Esophagus squamous epithelium (tissue), 5 donors: ENCODE measurements at regions not wholly inside any gene's neighbourhood (a gene's known extent, or its start where the extent isn't known, plus 50 kb on each side); places are given as distances from the start of the nearest gene placed in this dataset.

Experiments
- DNase-seq: peaks from one replicate; lab custom pipeline; 2025; lab: John Stamatoyannopoulos, UW
- H3K27ac ChIP-seq, 4 donors: fragments of 200-600 bp; sonication (generic); one replicate each; pipeline ENCODE4 v1.5.1; 2016 to 2019; ENCODE audit warnings: mild to moderate bottlenecking in 1 of 4
- H3K27me3 ChIP-seq, 4 donors: fragments of 200-600 bp; sonication (generic); 1 replicate in 3 of 4; 2 replicates in 1 of 4; pipeline versions ENCODE4 v1.5.1 to v1.6.0; 2017 to 2021; ENCODE audit warnings: antibody characterized with exemption in 1 of 4
- H3K36me3 ChIP-seq, 3 donors: fragments of 200-600 bp; sonication (generic); one replicate each; pipeline ENCODE4 v1.5.1; 2016 to 2019
- H3K4me1 ChIP-seq, 3 donors: fragments of 200-600 bp; sonication (generic); one replicate each; pipeline ENCODE4 v1.5.1; 2017 to 2019
- H3K4me3 ChIP-seq, 4 donors: fragments of 200-600 bp; sonication (generic); 1 replicate in 3 of 4; 2 replicates in 1 of 4; pipeline ENCODE4 v1.5.1; 2016 to 2019; ENCODE audit warnings: mild to moderate bottlenecking in 2 of 4, moderate library complexity in 1 of 4
- H3K9me3 ChIP-seq, 3 donors: fragments of 200-600 bp; sonication (generic); one replicate each; pipeline ENCODE4 v1.5.1; 2016 to 2019
- CTCF ChIP-seq, 6 experiments: fragments of 450-650 bp in 4 of 6; fragments of 200-600 bp in 2 of 6; sonication (generic) in 2 of 6; IDR thresholded peaks; one replicate each; pipeline ENCODE4 v1.5.1; 2016 to 2019; ENCODE audit warnings: antibody characterized with exemption in 6 of 6, mild to moderate bottlenecking in 4 of 6, moderate library complexity in 4 of 6
- POLR2A ChIP-seq, 4 donors: fragments of 450-650 bp; IDR thresholded peaks; one replicate each; pipeline ENCODE4 v1.6.1; 2017; ENCODE audit warnings: antibody characterized with exemption in 4 of 4, mild to moderate bottlenecking in 4 of 4, moderate library complexity in 3 of 4
- WGBS, 2 donors: methylation state at CpG; one replicate each; pipeline ENCODE4 v1.1.5; 2018; 5-methylcytosine and 5-hydroxymethylcytosine counted together
- intact Hi-C: fragments of 100-400 bp; cut with DNase I; formaldehyde crosslinking; loops from one replicate; pipeline ENCODE4 v1.15.0; 2022
- donor health status: DM: yes; HTN: yes; CAD: no.

GRCh38 chr1:101723415-101723814, 273.3 kb downstream of the OLFM3 start:
- DNase-seq, result no peak
- Histone ChIP-seq H3K9me3 (no peaks in the 10 kb centered on the region), H3K4me3 (no peak overlapping the region), H3K27me3 (no peaks in the 10 kb centered on the region), H3K27ac (no peak overlapping the region), H3K36me3 (no peaks in the 10 kb centered on the region), H3K4me1 (no peaks in the 10 kb centered on the region)
- TF ChIP-seq POLR2A (IDR thresholded peaks at IDR 0.05) (no peak), CTCF (IDR thresholded peaks at IDR 0.05) (no peak)
- 56 to 62% methylated on average over 4 of the region's 4 CpGs for WGBS, 2 donors
- intact Hi-C loops, result no loop called here

- H3K9me3 ChIP-seq, result no peaks in the 10 kb centered on the region
- DNase-seq, result no peak
- TF ChIP-seq CTCF (IDR thresholded peaks at IDR 0.05), result no peak
- TF ChIP-seq POLR2A (IDR thresholded peaks at IDR 0.05), result no peak
- intact Hi-C loops, result no loop called here
- 62 to 63% methylated on average over 5 of the region's 5 CpGs for WGBS, 2 donors
- H3K36me3 ChIP-seq, result no peaks in the 10 kb centered on the region
- H3K4me3 ChIP-seq, result no peak overlapping the region
- no peak overlapping the region for H3K27ac ChIP-seq
- H3K27me3 ChIP-seq, result no peaks in the 10 kb centered on the region
- H3K4me1 ChIP-seq, result no peaks in the 10 kb centered on the region
Measured at GRCh38 chr1:101728029-101728428, 268.7 kb downstream of the OLFM3 start.

- no peak overlapping the region for H3K27ac ChIP-seq
- WGBS, 2 donors, result 84% methylated on average over 2 of the region's 2 CpGs
- H3K27me3 ChIP-seq, result no peaks in the 10 kb centered on the region
- H3K4me1 ChIP-seq, result no peaks in the 10 kb centered on the region
- no peak for DNase-seq
- H3K4me3 ChIP-seq, result no peak overlapping the region
- intact Hi-C loops, result no loop called here
- no peaks in the 10 kb centered on the region for H3K9me3 ChIP-seq
- no peaks in the 10 kb centered on the region for H3K36me3 ChIP-seq
- TF ChIP-seq POLR2A (IDR thresholded peaks at IDR 0.05) (no peak), CTCF (IDR thresholded peaks at IDR 0.05) (no peak)
Measured at GRCh38 chr1:101730559-101730958, 266.2 kb downstream of the OLFM3 start.

- Histone ChIP-seq H3K36me3 (no peaks in the 10 kb centered on the region), H3K9me3 (no peaks in the 10 kb centered on the region), H3K27ac (no peak overlapping the region), H3K27me3 (no peaks in the 10 kb centered on the region), H3K4me3 (no peak overlapping the region), H3K4me1 (no peaks in the 10 kb centered on the region)
- no peak for DNase-seq
- TF ChIP-seq CTCF (IDR thresholded peaks at IDR 0.05) (no peak), POLR2A (IDR thresholded peaks at IDR 0.05) (no peak)
- 62 to 65% methylated on average over 2 of the region's 2 CpGs for WGBS, 2 donors
- intact Hi-C loops, result no loop called here
Measured at GRCh38 chr1:101732261-101732660, 264.5 kb downstream of the OLFM3 start.

- intact Hi-C loops, result no loop called here
- H3K36me3 ChIP-seq, result no peaks in the 10 kb centered on the region
- no peak overlapping the region for H3K4me3 ChIP-seq
- no peak for DNase-seq
- TF ChIP-seq CTCF (IDR thresholded peaks at IDR 0.05) (no peak), POLR2A (IDR thresholded peaks at IDR 0.05) (no peak)
- H3K9me3 ChIP-seq, result no peaks in the 10 kb centered on the region
- H3K27me3 ChIP-seq, result no peaks in the 10 kb centered on the region
- H3K27ac ChIP-seq, result no peak overlapping the region
- no peaks in the 10 kb centered on the region for H3K4me1 ChIP-seq
Measured at GRCh38 chr1:101733340-101733739, 263.4 kb downstream of the OLFM3 start.
